ENCODE measurements at regions not wholly inside any gene's neighbourhood (a gene's known extent, or its start where the extent isn't known, plus 50 kb on each side); places are given as distances from the start of the nearest gene placed in this dataset.

DNA sequence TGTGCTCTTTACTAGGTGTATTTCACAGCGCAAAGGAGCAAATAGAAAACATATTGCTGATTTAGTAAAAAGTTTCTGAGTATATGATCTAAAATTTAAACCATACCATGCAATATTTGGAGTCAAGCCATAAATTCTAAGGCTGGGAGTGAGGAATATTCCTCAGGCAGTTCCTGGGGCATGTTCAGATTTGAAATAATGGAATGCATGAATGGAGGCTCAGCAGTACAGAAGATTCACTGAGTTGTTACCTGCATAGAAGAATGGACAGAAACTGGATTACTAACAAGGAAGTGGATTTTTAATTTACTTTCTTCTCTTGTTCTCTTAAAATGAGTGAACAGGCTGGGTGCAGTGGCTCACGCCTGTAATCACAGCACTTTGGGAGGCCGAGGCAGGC lies 441.0 kb upstream of the MAP2 start:
- Histone ChIP-seq H2AFZ (ENCODE audit: low read depth) (no peak overlapping the region), H3K4me1 (ENCODE audit: control insufficient read depth in 1 of 2, insufficient read depth in 2 of 2, low read depth in 1 of 2, low read length in 1 of 2) (no peaks in the 10 kb centered on the region), H3K36me3 (replicated peaks in 1 of 2; ENCODE audit: control insufficient read depth in 1 of 2, insufficient read depth in 2 of 2, low read length in 1 of 2) (no peaks in the 10 kb centered on the region), H3F3A (replicated peaks; ENCODE audit: insufficient read depth) (no peaks in the 10 kb centered on the region), H3K9me3 (no peaks in the 10 kb centered on the region), H3K9me2 (peaks cover 3% of the 10 kb centered on the region; the same call in 1 of the 2 replicates), H3K4me2 (no peak overlapping the region), H3K27me3 (ENCODE audit: insufficient read depth) (no peaks in the 10 kb centered on the region), H3K27ac (ENCODE audit: low read depth in 2 of 2, low read length in 1 of 2) (no peak overlapping the region), H3K4me3 (ENCODE audit: low read depth in 2 of 2, low read length in 1 of 2) (no peak overlapping the region), H3K79me2 (ENCODE audit: insufficient read depth) (no peaks in the 10 kb centered on the region), H4K20me1 (ENCODE audit: insufficient read depth) (no peaks in the 10 kb centered on the region), H3K9ac (no peak overlapping the region)
- POLR2A ChIA-PET: no interaction called here
- no peak for DNase-seq
- WGBS (ENCODE audit: low lambda C conversion rate): 53% methylated on average over 3 of the region's 3 CpGs
- CTCF ChIA-PET: interaction anchor here (1.3 kb wide), 1 partner anchor 517 kb away, joined by 3 read pairs; no protein-coding TSS in a partner anchor
- no peak for TF ChIP-seq RAD21 (IDR thresholded peaks at IDR 0.05; ENCODE audit: low read length)
- TF ChIP-seq, protein P1, sequence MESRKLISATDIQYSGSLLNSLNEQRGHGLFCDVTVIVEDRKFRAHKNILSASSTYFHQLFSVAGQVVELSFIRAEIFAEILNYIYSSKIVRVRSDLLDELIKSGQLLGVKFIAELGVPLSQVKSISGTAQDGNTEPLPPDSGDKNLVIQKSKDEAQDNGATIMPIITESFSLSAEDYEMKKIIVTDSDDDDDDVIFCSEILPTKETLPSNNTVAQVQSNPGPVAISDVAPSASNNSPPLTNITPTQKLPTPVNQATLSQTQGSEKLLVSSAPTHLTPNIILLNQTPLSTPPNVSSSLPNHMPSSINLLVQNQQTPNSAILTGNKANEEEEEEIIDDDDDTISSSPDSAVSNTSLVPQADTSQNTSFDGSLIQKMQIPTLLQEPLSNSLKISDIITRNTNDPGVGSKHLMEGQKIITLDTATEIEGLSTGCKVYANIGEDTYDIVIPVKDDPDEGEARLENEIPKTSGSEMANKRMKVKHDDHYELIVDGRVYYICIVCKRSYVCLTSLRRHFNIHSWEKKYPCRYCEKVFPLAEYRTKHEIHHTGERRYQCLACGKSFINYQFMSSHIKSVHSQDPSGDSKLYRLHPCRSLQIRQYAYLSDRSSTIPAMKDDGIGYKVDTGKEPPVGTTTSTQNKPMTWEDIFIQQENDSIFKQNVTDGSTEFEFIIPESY (IDR thresholded peaks at IDR 0.05; ENCODE audit: borderline replicate concordance, low read depth): no peak
- TF ChIP-seq FOXM1 (IDR thresholded peaks at IDR 0.05; ENCODE audit: low read depth): no peak
- no peak for TF ChIP-seq NRF1 (IDR thresholded peaks at IDR 0.05; ENCODE audit: low read depth, low read length)

DNA sequence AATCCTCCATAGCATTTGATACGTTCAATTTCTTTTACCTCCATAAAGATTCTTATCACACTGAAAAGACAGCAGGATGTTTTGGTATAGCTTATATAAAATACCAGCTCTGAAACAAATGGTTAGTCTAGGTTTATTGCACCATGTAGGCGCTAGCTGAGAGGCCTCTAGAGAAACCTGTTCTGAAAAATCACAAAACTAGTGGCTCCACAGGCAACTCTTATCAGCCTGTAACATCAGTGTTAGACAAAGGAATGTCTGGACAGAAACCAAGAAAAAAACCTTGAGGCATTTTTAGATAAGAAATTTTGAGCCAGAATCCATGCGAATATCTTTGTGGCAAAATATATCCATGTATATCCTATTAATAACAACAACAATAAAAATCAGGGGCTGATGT lies 440.4 kb upstream of the MAP2 start:
- Histone ChIP-seq H3K4me3 (ENCODE audit: low read depth in 2 of 2, low read length in 1 of 2) (no peak overlapping the region), H3K79me2 (ENCODE audit: insufficient read depth) (no peaks in the 10 kb centered on the region), H2AFZ (ENCODE audit: low read depth) (no peak overlapping the region), H3K36me3 (replicated peaks in 1 of 2; ENCODE audit: control insufficient read depth in 1 of 2, insufficient read depth in 2 of 2, low read length in 1 of 2) (no peaks in the 10 kb centered on the region), H3K9ac (no peak overlapping the region), H4K20me1 (ENCODE audit: insufficient read depth) (no peaks in the 10 kb centered on the region), H3K4me1 (ENCODE audit: control insufficient read depth in 1 of 2, insufficient read depth in 2 of 2, low read depth in 1 of 2, low read length in 1 of 2) (no peaks in the 10 kb centered on the region), H3K9me3 (no peaks in the 10 kb centered on the region), H3F3A (replicated peaks; ENCODE audit: insufficient read depth) (no peaks in the 10 kb centered on the region), H3K9me2 (peaks cover 3% of the 10 kb centered on the region; the same call in 1 of the 2 replicates), H3K27ac (ENCODE audit: low read depth in 2 of 2, low read length in 1 of 2) (no peak overlapping the region), H3K27me3 (ENCODE audit: insufficient read depth) (no peaks in the 10 kb centered on the region), H3K4me2 (no peak overlapping the region)
- WGBS (ENCODE audit: low lambda C conversion rate): 51% methylated on average over 3 of the region's 3 CpGs
- ChIA-PET POLR2A (no interaction called here), CTCF (interaction anchor here (0.6 kb wide), 1 partner anchor 40 kb away, joined by 3 read pairs; no protein-coding TSS in a partner anchor)
- DNase-seq: no peak
- TF ChIP-seq TCF12 (IDR thresholded peaks at IDR 0.05): no peak

DNA sequence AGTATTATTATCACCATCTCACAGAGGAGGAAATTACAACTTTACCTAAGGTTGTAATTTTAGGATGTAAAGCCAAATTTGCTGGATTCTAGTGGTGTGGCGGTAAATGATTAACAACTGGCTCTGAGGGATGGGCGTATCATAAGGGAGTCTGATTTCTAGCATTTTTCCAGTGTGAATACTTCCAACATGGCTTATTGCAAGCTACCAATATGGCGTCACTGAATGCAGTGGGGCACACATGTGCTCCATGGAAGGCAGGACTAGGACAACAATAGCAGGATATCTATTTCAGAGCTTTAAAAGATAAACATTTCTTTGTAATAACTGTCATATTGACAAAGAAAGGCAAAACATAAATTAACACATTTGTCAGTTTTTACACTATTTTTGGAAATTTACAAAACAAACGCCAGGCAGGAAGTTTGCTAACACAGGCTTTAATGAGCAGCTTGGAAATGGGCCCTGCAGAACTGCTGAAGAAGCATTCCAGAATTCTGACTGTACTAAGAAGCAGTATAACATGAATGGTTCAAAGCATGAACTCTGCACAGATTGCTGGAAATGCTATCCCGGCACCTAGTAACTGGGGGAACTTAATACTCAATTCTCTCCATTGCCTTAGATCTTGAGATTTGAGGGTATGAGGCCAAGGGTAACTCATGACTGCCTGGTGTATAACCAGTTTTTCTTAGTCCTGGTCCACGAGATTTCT lies 439.3 kb upstream of the MAP2 start:
- DNase-seq: no peak
- no peak overlapping the region for H3K4me2 ChIP-seq
- H3K4me1 ChIP-seq (ENCODE audit: control insufficient read depth in 1 of 2, insufficient read depth in 2 of 2, low read depth in 1 of 2, low read length in 1 of 2): no peaks in the 10 kb centered on the region
- H2AFZ ChIP-seq (ENCODE audit: low read depth): no peak overlapping the region
- no peaks in the 10 kb centered on the region for H3K79me2 ChIP-seq (ENCODE audit: insufficient read depth)
- no peaks in the 10 kb centered on the region for H3K9me3 ChIP-seq
- H3K9me2 ChIP-seq: peaks cover 3% of the 10 kb centered on the region; the same call in 1 of the 2 replicates
- TF ChIP-seq SMC3 (IDR thresholded peaks at IDR 0.05; ENCODE audit: low read depth, low read length) (no peak), RFX5 (IDR thresholded peaks at IDR 0.05; ENCODE audit: low read length) (no peak), MXI1 (IDR thresholded peaks at IDR 0.05; ENCODE audit: low read depth, low read length) (no peak), EP300 (IDR thresholded peaks at IDR 0.05; ENCODE audit: borderline replicate concordance in 1 of 2, low read depth in 1 of 2, low read length in 1 of 2) (no peak)
- TF ChIP-seq, protein P1 (IDR thresholded peaks at IDR 0.05; ENCODE audit: borderline replicate concordance, low read depth): no peak
- 46% methylated on average over 6 of the region's 6 CpGs for WGBS (ENCODE audit: low lambda C conversion rate)
- no peaks in the 10 kb centered on the region for H4K20me1 ChIP-seq (ENCODE audit: insufficient read depth)
- no peaks in the 10 kb centered on the region for H3F3A ChIP-seq (replicated peaks; ENCODE audit: insufficient read depth)
- no peak overlapping the region for H3K9ac ChIP-seq
- no peaks in the 10 kb centered on the region for H3K27me3 ChIP-seq (ENCODE audit: insufficient read depth)
- ChIA-PET CTCF (interaction anchor here (0.9 kb wide), 1 partner anchor 80 kb away, joined by 3 read pairs; no protein-coding TSS in a partner anchor), POLR2A (no interaction called here)
- no peak overlapping the region for H3K4me3 ChIP-seq (ENCODE audit: low read depth in 2 of 2, low read length in 1 of 2)
- H3K36me3 ChIP-seq (replicated peaks in 1 of 2; ENCODE audit: control insufficient read depth in 1 of 2, insufficient read depth in 2 of 2, low read length in 1 of 2): no peaks in the 10 kb centered on the region
- no peak overlapping the region for H3K27ac ChIP-seq (ENCODE audit: low read depth in 2 of 2, low read length in 1 of 2)

All from SK-N-SH (cell line).